ENCODE measurements at regions not wholly inside any gene's neighbourhood (a gene's known extent, or its start where the extent isn't known, plus 50 kb on each side); places are given as distances from the start of the nearest gene placed in this dataset.
"Not testable (repeated sequence)": the region's sequence is repeated elsewhere in the genome, so short reads cannot be mapped to it uniquely, and the experiment has no call there.

GRCh38 chr11:67884761-67885558 is 118.9 kb downstream of the UNC93B1 start:
- H3K9me3 ChIP-seq (ENCODE audit: low read depth); H3F3A ChIP-seq (ENCODE audit: insufficient read depth); H2AFZ ChIP-seq; DNase-seq; in situ Hi-C loops (cut with MboI); H3K36me3 ChIP-seq (ENCODE audit: low read depth); H3K4me3 ChIP-seq; H3K9me2 ChIP-seq (ENCODE audit: insufficient read depth); H4K20me1 ChIP-seq (ENCODE audit: insufficient read depth); H3K27ac ChIP-seq; H3K4me1 ChIP-seq (ENCODE audit: insufficient read depth); H3K79me2 ChIP-seq (ENCODE audit: insufficient read depth); H3K9ac ChIP-seq; H3K4me2 ChIP-seq (ENCODE audit: unreplicated experiment): not testable (repeated sequence)
- H3K27me3 ChIP-seq (replicated peaks; ENCODE audit: insufficient read depth): 0 out of 2 replicates have a peak, but pooled peaks cover 14% of the 10 kb centered on the region
- 13 to 16% methylated on average over 18 of the region's 18 CpGs for WGBS, 2 experiments (ENCODE audit: low coverage in 1 of 2, low lambda C conversion rate in 2 of 2, missing lambda C conversion rate in 2 of 2)

GRCh38 chr11:67884073-67884757 is 119.7 kb downstream of the UNC93B1 start:
- H3K4me1 ChIP-seq (ENCODE audit: insufficient read depth); H2AFZ ChIP-seq; H3K4me3 ChIP-seq; H3K9ac ChIP-seq; H3K36me3 ChIP-seq (ENCODE audit: low read depth); H3K4me2 ChIP-seq (ENCODE audit: unreplicated experiment); DNase-seq; H3F3A ChIP-seq (ENCODE audit: insufficient read depth); in situ Hi-C loops (cut with MboI); H3K79me2 ChIP-seq (ENCODE audit: insufficient read depth); H3K9me2 ChIP-seq (ENCODE audit: insufficient read depth); H3K27ac ChIP-seq; H3K9me3 ChIP-seq (ENCODE audit: low read depth); H4K20me1 ChIP-seq (ENCODE audit: insufficient read depth): not testable (repeated sequence)
- WGBS, 2 experiments (ENCODE audit: low coverage in 1 of 2, low lambda C conversion rate in 2 of 2, missing lambda C conversion rate in 2 of 2): 57 to 59% methylated on average over 13 of the region's 13 CpGs
- 0 out of 2 replicates have a peak, but pooled peaks cover 14% of the 10 kb centered on the region for H3K27me3 ChIP-seq (replicated peaks; ENCODE audit: insufficient read depth)

- H3K9me3 ChIP-seq (ENCODE audit: low read depth); H4K20me1 ChIP-seq (ENCODE audit: insufficient read depth); H3F3A ChIP-seq (ENCODE audit: insufficient read depth); H3K9me2 ChIP-seq (ENCODE audit: insufficient read depth); H3K27me3 ChIP-seq (replicated peaks; ENCODE audit: insufficient read depth); in situ Hi-C loops (cut with MboI); H3K36me3 ChIP-seq (ENCODE audit: low read depth); H3K79me2 ChIP-seq (ENCODE audit: insufficient read depth); H3K4me3 ChIP-seq; H3K4me2 ChIP-seq (ENCODE audit: unreplicated experiment); H3K27ac ChIP-seq; H2AFZ ChIP-seq; DNase-seq; H3K9ac ChIP-seq; H3K4me1 ChIP-seq (ENCODE audit: insufficient read depth): not testable (repeated sequence)
- 56% methylated on average over 9 of the region's 9 CpGs for WGBS, 2 experiments (ENCODE audit: low coverage in 1 of 2, low lambda C conversion rate in 2 of 2, missing lambda C conversion rate in 2 of 2)
Observed at GRCh38 chr11:67882304-67882703, 121.6 kb downstream of the UNC93B1 start.

- WGBS, 2 experiments (ENCODE audit: low coverage in 1 of 2, low lambda C conversion rate in 2 of 2, missing lambda C conversion rate in 2 of 2): 61 to 62% methylated on average over 10 of the region's 10 CpGs
- H3K4me1 ChIP-seq (ENCODE audit: insufficient read depth); H3K79me2 ChIP-seq (ENCODE audit: insufficient read depth); H4K20me1 ChIP-seq (ENCODE audit: insufficient read depth); H3K9me2 ChIP-seq (ENCODE audit: insufficient read depth); H3K27ac ChIP-seq; H3F3A ChIP-seq (ENCODE audit: insufficient read depth); H3K9ac ChIP-seq; H3K9me3 ChIP-seq (ENCODE audit: low read depth); in situ Hi-C loops (cut with MboI); H3K27me3 ChIP-seq (replicated peaks; ENCODE audit: insufficient read depth); DNase-seq; H2AFZ ChIP-seq; H3K4me2 ChIP-seq (ENCODE audit: unreplicated experiment); H3K36me3 ChIP-seq (ENCODE audit: low read depth); H3K4me3 ChIP-seq: not testable (repeated sequence)
Observed at GRCh38 chr11:67881836-67882235, 122.1 kb downstream of the UNC93B1 start.

- H3K36me3 ChIP-seq (ENCODE audit: low read depth); H3K27me3 ChIP-seq (replicated peaks; ENCODE audit: insufficient read depth); DNase-seq; H3K4me2 ChIP-seq (ENCODE audit: unreplicated experiment); H3K9ac ChIP-seq; H3F3A ChIP-seq (ENCODE audit: insufficient read depth); H3K79me2 ChIP-seq (ENCODE audit: insufficient read depth); H4K20me1 ChIP-seq (ENCODE audit: insufficient read depth); H3K4me1 ChIP-seq (ENCODE audit: insufficient read depth); H3K4me3 ChIP-seq; H3K9me3 ChIP-seq (ENCODE audit: low read depth); H2AFZ ChIP-seq; in situ Hi-C loops (cut with MboI); H3K9me2 ChIP-seq (ENCODE audit: insufficient read depth); H3K27ac ChIP-seq: not testable (repeated sequence)
- WGBS, 2 experiments (ENCODE audit: low coverage in 1 of 2, low lambda C conversion rate in 2 of 2, missing lambda C conversion rate in 2 of 2): 54 to 58% methylated on average over 8 of the region's 8 CpGs
Observed at GRCh38 chr11:67880594-67881196, 123.2 kb downstream of the UNC93B1 start.

- H3K4me2 ChIP-seq (ENCODE audit: unreplicated experiment); in situ Hi-C loops (cut with MboI): not testable (repeated sequence)
Observed at GRCh38 chr11:67878666-67879065, 125.2 kb downstream of the UNC93B1 start.

GRCh38 chr11:67877316-67877715 is 126.6 kb downstream of the UNC93B1 start:
- H3K4me2 ChIP-seq (ENCODE audit: unreplicated experiment); H3K27me3 ChIP-seq (replicated peaks; ENCODE audit: insufficient read depth); in situ Hi-C loops (cut with MboI); H3K79me2 ChIP-seq (ENCODE audit: insufficient read depth); H3K27ac ChIP-seq; H3K9me3 ChIP-seq (ENCODE audit: low read depth); H4K20me1 ChIP-seq (ENCODE audit: insufficient read depth); H2AFZ ChIP-seq; H3F3A ChIP-seq (ENCODE audit: insufficient read depth); H3K4me1 ChIP-seq (ENCODE audit: insufficient read depth); H3K36me3 ChIP-seq (ENCODE audit: low read depth); H3K9me2 ChIP-seq (ENCODE audit: insufficient read depth); H3K9ac ChIP-seq; DNase-seq; H3K4me3 ChIP-seq: not testable (repeated sequence)
- 39 to 43% methylated on average over 3 of the region's 4 CpGs for WGBS, 2 experiments (ENCODE audit: low coverage in 1 of 2, low lambda C conversion rate in 2 of 2, missing lambda C conversion rate in 2 of 2)

More at GRCh38 chr11:67878666-67879065, 125.2 kb downstream of the UNC93B1 start:
- H2AFZ ChIP-seq; H3K4me1 ChIP-seq (ENCODE audit: insufficient read depth); DNase-seq; H4K20me1 ChIP-seq (ENCODE audit: insufficient read depth); H3K36me3 ChIP-seq (ENCODE audit: low read depth); H3K9me3 ChIP-seq (ENCODE audit: low read depth); H3K79me2 ChIP-seq (ENCODE audit: insufficient read depth); H3K9ac ChIP-seq; H3K27ac ChIP-seq; H3F3A ChIP-seq (ENCODE audit: insufficient read depth); H3K4me3 ChIP-seq; H3K9me2 ChIP-seq (ENCODE audit: insufficient read depth); H3K27me3 ChIP-seq (replicated peaks; ENCODE audit: insufficient read depth): not testable (repeated sequence)
- 70 to 73% methylated on average over 3 of the region's 3 CpGs for WGBS, 2 experiments (ENCODE audit: low coverage in 1 of 2, low lambda C conversion rate in 2 of 2, missing lambda C conversion rate in 2 of 2)

Measured in GM23248 (cell line).